Right lobe of liver (tissue), 6 donors: ENCODE measurements at regions not wholly inside any gene's neighbourhood (a gene's known extent, or its start where the extent isn't known, plus 50 kb on each side); places are given as distances from the start of the nearest gene placed in this dataset.

ENCODE experiments used
- ATAC-seq, 4 donors: fragments of 200-7000 bp; cut with Tn5 transposase; one replicate each; pipeline ENCODE4 v1.9.1; 2020; ENCODE audit warnings: mild to moderate bottlenecking in 4 of 4, moderate library complexity in 4 of 4
- DNase-seq, 3 donors: peaks; one replicate each; pipeline ENCODE4 v3.0.0-alpha.2; 2020
- H3K27ac ChIP-seq, 3 donors: fragments of 200-600 bp; one replicate each; pipeline ENCODE4 v1.8.0; 2022
- H3K27me3 ChIP-seq, 2 donors: fragments of 200-600 bp; one replicate each; pipeline ENCODE4 v1.8.0; 2022
- H3K36me3 ChIP-seq, 4 donors: fragments of 200-600 bp; sonication (generic) in 1 of 4; one replicate each; pipeline versions ENCODE4 v1.5.1 to v1.8.0; 2017 to 2022; ENCODE audit warnings: control low read depth in 1 of 4
- H3K4me1 ChIP-seq, 4 donors: fragments of 200-600 bp; sonication (generic) in 1 of 4; one replicate each; pipeline versions ENCODE4 v1.5.1 to v1.8.0; 2017 to 2022; ENCODE audit warnings: control low read depth in 1 of 4
- H3K4me3 ChIP-seq, 3 donors: fragments of 200-600 bp; one replicate each; pipeline ENCODE4 v1.8.0; 2022
- H3K9me3 ChIP-seq, 4 donors: fragments of 200-600 bp; sonication (generic) in 1 of 4; one replicate each; pipeline versions ENCODE4 v1.5.1 to v1.8.0; 2017 to 2022; ENCODE audit warnings: control low read depth in 1 of 4
- POLR2A ChIP-seq: fragments of 450-650 bp; IDR thresholded peaks from one replicate; pipeline ENCODE4 v1.6.1; 2017; ENCODE audit warnings: antibody characterized with exemption, mild to moderate bottlenecking
- WGBS: methylation state at CpG from one replicate; pipeline ENCODE4 v1.1.6; 2018; ENCODE audit warnings: low coverage, low lambda C conversion rate; ENCODE audit not compliant: insufficient coverage; ENCODE audit errors: missing lambda C conversion rate; 5-methylcytosine and 5-hydroxymethylcytosine counted together
- intact Hi-C, 2 donors: fragments of 100-400 bp; cut with DNase I; formaldehyde crosslinking; loops; one replicate each; pipeline versions ENCODE4 v1.11.2 to v1.14.1; 2022
- TF ChIP-seq, protein P1 (sequence below), 4 donors: fragments of 200-600 bp in 3 of 4; fragments of 450-650 bp in 1 of 4; IDR thresholded peaks; one replicate each; pipeline versions ENCODE4 v1.5.1 to v1.8.0; 2016 to 2022; ENCODE audit warnings: antibody characterized with exemption in 4 of 4, mild to moderate bottlenecking in 2 of 4
- donor health status: DM: no; HTN: yes; CAD: no.
- donor health status: DM: no; HTN: no; CAD: no.
- donor health status: DM: no; HTN: no; CAD: no.
- donor health status: DM: no; HTN: yes; CAD: no.
- donor health status: DM: no; HTN: yes; CAD: no.

GRCh38 chr3:176526225-176526624 is 671.1 kb downstream of the TBL1XR1 start:
- H3K27ac ChIP-seq, result no peak overlapping the region
- TF ChIP-seq POLR2A, result no peak
- TF ChIP-seq, protein P1, sequence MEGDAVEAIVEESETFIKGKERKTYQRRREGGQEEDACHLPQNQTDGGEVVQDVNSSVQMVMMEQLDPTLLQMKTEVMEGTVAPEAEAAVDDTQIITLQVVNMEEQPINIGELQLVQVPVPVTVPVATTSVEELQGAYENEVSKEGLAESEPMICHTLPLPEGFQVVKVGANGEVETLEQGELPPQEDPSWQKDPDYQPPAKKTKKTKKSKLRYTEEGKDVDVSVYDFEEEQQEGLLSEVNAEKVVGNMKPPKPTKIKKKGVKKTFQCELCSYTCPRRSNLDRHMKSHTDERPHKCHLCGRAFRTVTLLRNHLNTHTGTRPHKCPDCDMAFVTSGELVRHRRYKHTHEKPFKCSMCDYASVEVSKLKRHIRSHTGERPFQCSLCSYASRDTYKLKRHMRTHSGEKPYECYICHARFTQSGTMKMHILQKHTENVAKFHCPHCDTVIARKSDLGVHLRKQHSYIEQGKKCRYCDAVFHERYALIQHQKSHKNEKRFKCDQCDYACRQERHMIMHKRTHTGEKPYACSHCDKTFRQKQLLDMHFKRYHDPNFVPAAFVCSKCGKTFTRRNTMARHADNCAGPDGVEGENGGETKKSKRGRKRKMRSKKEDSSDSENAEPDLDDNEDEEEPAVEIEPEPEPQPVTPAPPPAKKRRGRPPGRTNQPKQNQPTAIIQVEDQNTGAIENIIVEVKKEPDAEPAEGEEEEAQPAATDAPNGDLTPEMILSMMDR (IDR thresholded peaks at IDR 0.05), result no peak
- no peak for DNase-seq
- H3K27me3 ChIP-seq, result no peaks in the 10 kb centered on the region
- no peak for ATAC-seq
- H3K4me1 ChIP-seq, result no peaks in the 10 kb centered on the region
- intact Hi-C loops, result no loop called here
- H3K4me3 ChIP-seq, result no peak overlapping the region
- WGBS, result 20% methylated on average over 1 of the region's 1 CpG
- H3K9me3 ChIP-seq, result no peaks in the 10 kb centered on the region
- H3K36me3 ChIP-seq, result no peaks in the 10 kb centered on the region

GRCh38 chr3:176523114-176523513 is 674.2 kb downstream of the TBL1XR1 start:
- TF ChIP-seq, protein P1 (IDR thresholded peaks at IDR 0.05), result no peak
- no peak for TF ChIP-seq POLR2A
- Histone ChIP-seq H3K4me1 (no peaks in the 10 kb centered on the region), H3K36me3 (no peaks in the 10 kb centered on the region), H3K9me3 (no peaks in the 10 kb centered on the region), H3K27me3 (no peaks in the 10 kb centered on the region), H3K4me3 (no peak overlapping the region), H3K27ac (no peak overlapping the region)
- intact Hi-C loops, result no loop called here
- ATAC-seq (no peak), DNase-seq (no peak)

DNA sequence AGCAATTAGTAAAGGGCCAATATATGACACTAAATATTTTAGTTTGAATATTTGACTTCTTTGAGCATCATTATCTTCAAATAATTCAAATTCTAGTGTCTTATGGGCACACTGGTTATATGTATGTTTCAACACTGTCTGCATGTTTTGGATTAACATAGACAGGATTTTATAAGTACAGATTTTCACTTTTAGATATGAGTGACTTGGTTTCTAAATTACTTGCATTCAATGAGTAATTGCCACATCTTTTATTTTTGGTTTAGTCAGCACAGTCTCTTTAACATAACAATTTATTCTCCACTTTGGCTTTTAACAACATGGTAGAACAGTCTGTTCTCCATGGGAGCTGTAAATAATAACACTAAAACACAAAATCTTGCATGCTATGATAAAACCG is 674.8 kb downstream of the TBL1XR1 start:
- Histone ChIP-seq H3K4me3 (no peak overlapping the region), H3K36me3 (no peaks in the 10 kb centered on the region), H3K27me3 (no peaks in the 10 kb centered on the region), H3K4me1 (no peaks in the 10 kb centered on the region), H3K27ac (no peak overlapping the region), H3K9me3 (no peaks in the 10 kb centered on the region)
- WGBS, result 56% methylated on average over 1 of the region's 1 CpG
- ATAC-seq (no peak), DNase-seq (no peak)
- intact Hi-C loops, result no loop called here
- TF ChIP-seq POLR2A, result no peak
- TF ChIP-seq, protein P1 (IDR thresholded peaks at IDR 0.05), result no peak

DNA sequence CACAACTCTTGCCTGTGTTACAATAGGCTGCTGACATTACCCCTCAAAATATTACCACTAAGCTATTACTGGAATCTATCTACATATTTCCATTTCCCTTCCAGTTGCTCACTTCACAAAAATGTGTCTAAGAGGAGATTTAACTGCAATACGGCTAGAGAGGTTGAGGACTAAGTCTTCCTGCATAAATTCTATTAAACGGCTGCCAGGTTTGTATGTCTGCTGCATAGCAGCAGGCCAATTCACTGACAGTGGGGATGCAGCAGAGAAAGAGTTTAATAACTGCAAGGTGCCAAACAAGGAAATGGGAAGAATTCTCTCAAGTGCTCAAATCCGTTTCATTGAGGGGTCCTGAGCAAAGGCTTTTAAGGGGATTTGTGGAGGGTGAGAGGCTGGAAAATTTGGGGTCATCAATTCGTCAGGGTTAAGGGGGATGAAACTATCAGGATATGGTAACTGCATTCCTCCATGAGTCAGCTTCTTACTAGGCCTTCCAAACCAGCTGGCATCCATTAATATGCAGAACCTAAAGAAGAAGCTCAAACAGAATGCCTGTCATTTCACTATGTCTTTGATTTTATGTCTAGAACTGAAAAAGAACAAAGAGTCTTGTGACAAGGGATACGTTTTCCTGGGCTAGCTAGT is 675.6 kb downstream of the TBL1XR1 start:
- 44% methylated on average over 5 of the region's 5 CpGs for WGBS
- no peaks in the 10 kb centered on the region for H3K4me1 ChIP-seq
- DNase-seq (no peak), ATAC-seq (no peak)
- H3K4me3 ChIP-seq, result no peak overlapping the region
- no peaks in the 10 kb centered on the region for H3K36me3 ChIP-seq
- H3K27ac ChIP-seq, result no peak overlapping the region
- intact Hi-C loops, result no loop called here
- TF ChIP-seq, protein P1 (IDR thresholded peaks at IDR 0.05), result no peak
- no peak for TF ChIP-seq POLR2A
- H3K27me3 ChIP-seq, result no peaks in the 10 kb centered on the region
- H3K9me3 ChIP-seq, result no peaks in the 10 kb centered on the region

GRCh38 chr3:176514297-176514696 is 683.0 kb downstream of the TBL1XR1 start:
- no peaks in the 10 kb centered on the region for H3K27me3 ChIP-seq
- DNase-seq (no peak), ATAC-seq (peak in 1 of 4 donors; percentile 50)
- 43% methylated on average over 8 of the region's 10 CpGs for WGBS
- intact Hi-C loops, result no loop called here
- no peaks in the 10 kb centered on the region for H3K4me1 ChIP-seq
- H3K36me3 ChIP-seq, result no peaks in the 10 kb centered on the region
- H3K4me3 ChIP-seq, result no peak overlapping the region
- no peak for TF ChIP-seq POLR2A
- TF ChIP-seq, protein P1 (IDR thresholded peaks at IDR 0.05), result peak; percentile 15 to 45 (median 40)
- H3K27ac ChIP-seq, result no peak overlapping the region
- no peaks in the 10 kb centered on the region for H3K9me3 ChIP-seq
